ENCODE measurements at regions not wholly inside any gene's neighbourhood (a gene's known extent, or its start where the extent isn't known, plus 50 kb on each side); places are given as distances from the start of the nearest gene placed in this dataset.

DNA sequence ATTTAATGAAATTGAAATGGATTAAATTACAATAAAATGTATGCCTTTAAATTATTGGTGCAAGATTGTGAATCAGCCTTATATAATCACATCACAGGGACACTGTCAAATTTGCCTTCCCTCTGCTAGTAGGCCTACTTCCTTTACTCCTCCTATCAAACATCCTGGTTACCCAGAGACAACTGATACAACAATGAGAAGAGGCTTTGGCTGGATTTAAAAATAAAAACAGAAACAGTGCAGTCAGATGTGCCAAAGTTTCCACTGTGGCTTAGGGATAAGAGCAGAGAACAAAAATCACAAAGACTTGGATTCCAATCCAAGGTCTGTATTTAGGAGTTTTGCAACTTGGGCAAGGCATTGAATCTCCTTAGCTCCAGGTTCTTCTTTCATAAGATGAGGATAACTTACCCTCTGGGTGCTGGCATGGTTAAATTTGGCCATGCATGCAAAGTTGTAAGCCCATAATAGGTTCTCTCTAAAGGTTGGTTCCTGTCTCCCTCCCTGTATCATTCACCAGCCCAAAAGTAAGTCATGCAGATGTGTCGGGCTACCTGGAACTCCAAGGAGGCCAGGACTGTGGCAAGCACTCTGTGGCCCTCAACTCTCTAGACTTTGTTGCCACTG lies 99.3 kb upstream of the LRATD1 start:
- DNase-seq (ENCODE audit: low spot score) = no peak
- TF ChIP-seq, protein P1, sequence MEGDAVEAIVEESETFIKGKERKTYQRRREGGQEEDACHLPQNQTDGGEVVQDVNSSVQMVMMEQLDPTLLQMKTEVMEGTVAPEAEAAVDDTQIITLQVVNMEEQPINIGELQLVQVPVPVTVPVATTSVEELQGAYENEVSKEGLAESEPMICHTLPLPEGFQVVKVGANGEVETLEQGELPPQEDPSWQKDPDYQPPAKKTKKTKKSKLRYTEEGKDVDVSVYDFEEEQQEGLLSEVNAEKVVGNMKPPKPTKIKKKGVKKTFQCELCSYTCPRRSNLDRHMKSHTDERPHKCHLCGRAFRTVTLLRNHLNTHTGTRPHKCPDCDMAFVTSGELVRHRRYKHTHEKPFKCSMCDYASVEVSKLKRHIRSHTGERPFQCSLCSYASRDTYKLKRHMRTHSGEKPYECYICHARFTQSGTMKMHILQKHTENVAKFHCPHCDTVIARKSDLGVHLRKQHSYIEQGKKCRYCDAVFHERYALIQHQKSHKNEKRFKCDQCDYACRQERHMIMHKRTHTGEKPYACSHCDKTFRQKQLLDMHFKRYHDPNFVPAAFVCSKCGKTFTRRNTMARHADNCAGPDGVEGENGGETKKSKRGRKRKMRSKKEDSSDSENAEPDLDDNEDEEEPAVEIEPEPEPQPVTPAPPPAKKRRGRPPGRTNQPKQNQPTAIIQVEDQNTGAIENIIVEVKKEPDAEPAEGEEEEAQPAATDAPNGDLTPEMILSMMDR (IDR thresholded peaks at IDR 0.05; ENCODE audit: extremely low read depth, missing control alignments) = no peak

DNA sequence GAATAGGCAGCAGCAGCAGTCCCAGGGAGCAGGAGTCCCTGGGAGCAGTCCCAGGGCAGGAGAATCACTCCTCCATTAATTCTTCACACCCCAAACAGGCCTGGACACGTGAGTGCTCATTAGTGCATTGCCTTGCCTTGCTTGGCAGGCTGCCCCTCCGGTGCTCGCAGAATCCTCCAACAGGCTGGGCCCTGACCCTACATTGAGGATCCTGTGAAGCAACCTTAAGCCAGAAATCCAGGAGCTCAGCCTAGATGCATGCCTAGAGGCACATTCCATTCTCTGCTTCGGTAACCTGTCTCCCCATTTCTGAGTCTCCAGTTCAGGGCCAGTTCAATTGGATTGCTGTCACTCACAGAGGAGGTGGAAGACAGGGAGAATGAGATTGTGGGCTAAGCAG lies 97.4 kb upstream of the LRATD1 start:
- TF ChIP-seq, protein P1 (IDR thresholded peaks at IDR 0.05; ENCODE audit: extremely low read depth, missing control alignments) = no peak
- no peak for DNase-seq (ENCODE audit: low spot score)

DNA sequence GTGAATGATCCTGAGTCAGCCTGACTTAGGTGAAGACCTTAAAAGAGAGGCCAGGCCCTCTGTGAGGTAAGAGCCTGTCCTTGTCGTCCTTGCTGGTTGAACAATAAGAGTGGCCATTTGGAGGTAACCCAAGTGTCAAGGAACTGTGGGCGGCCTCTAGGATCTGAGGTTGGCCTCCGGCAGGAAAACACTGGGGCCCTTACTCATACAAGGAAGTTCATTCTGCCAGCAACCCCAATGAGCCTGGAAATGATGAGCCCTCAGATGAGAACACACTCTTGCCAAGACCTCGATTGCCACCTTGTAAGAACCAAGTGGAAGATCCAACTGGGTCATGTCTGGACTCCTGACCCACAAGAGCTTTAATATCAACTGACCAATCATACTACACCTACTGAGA lies 95.5 kb upstream of the LRATD1 start:
- TF ChIP-seq, protein P1 (IDR thresholded peaks at IDR 0.05; ENCODE audit: extremely low read depth, missing control alignments) = no peak

DNA sequence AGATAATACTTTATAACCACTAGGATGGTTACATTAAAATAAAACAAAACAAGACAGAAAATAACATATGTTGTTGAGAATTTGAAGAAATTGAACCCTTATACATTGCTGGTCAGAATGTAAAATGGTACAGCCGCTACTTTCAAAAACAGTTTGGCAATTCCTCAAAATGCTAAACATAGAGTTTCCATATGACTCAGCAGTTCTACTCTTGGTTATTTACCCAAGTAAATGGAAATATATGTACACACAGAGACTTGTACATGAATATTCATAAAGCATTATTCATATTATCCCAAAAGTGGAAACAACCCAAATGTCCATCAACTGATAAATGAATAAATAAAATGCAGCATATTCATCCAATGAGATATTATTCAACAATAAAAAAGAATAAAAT lies 92.5 kb upstream of the LRATD1 start:
- TF ChIP-seq, protein P1 (IDR thresholded peaks at IDR 0.05; ENCODE audit: extremely low read depth, missing control alignments) = no peak
- no peak for DNase-seq (ENCODE audit: low spot score)

More for the DNA sequence above, 95.5 kb upstream of the LRATD1 start:
- DNase-seq (ENCODE audit: low spot score) = no peak

DNA sequence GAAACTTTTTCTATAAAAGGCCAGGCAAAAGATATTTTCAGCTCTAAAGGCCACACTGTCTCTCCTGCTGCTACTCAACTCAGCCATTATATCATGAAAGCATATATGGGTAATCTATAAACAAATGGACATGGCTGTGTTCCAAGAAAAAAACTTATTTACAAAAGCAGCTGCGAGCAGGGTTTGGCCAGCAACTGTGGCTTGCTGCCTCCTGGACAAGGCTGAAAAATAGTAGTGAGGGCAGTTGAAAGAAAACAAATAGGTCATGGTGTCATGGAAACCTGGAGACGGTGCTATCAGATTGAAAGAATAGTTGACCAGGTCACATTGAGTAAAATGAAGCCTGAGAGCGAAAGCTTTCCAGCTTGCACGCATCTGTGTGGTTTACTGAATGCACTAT lies 89.2 kb upstream of the LRATD1 start:
- TF ChIP-seq, protein P1 (IDR thresholded peaks at IDR 0.05; ENCODE audit: extremely low read depth, missing control alignments) = no peak
- no peak for DNase-seq (ENCODE audit: low spot score)

DNA sequence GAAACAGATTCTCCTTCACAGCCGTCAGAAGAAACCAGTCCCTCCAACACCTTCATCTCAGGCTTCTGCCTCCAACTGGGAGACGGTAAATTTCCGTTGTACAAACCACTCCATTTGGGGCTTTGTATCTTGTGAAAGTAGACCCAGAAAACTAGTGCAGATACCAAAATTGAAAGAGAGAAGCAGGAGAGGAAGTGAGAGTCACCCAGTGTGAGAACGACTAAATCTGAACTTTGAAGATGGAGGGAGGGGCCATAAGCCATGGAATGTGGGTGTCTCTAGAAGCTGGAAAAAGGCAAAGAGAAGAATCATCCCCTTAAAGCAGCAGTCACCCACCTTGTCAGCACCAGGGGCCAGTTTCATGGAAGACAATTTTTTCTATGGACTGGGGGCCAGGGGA lies 88.3 kb upstream of the LRATD1 start:
- TF ChIP-seq, protein P1 (IDR thresholded peaks at IDR 0.05; ENCODE audit: extremely low read depth, missing control alignments) = no peak
- no peak for DNase-seq (ENCODE audit: low spot score)

DNA sequence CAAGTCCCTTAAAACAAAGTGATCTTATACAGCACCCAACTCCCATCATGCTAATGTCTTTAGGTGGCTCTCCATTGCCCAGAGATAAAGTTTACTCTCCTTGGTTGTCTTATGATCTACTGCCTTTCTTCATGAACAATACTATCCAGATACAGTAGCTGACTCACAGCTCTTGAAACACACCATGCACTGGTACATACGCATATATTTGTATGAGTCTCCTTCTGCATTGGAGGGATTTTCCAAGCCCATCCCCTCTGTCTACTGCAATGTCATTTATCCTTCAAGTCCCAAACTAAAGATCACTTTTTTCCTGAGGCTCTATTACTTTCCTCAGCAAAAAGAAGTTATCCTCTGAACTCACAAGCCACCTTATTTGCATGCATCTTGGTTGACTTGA lies 84.7 kb upstream of the LRATD1 start:
- TF ChIP-seq, protein P1 (IDR thresholded peaks at IDR 0.05; ENCODE audit: extremely low read depth, missing control alignments) = no peak
- no peak for DNase-seq (ENCODE audit: low spot score)

Data from GM20000 (cell line).